OCI-LY3 (cell line): ENCODE measurements at regions not wholly inside any gene's neighbourhood (a gene's known extent, or its start where the extent isn't known, plus 50 kb on each side); places are given as distances from the start of the nearest gene placed in this dataset.

ENCODE experiments used
- H2AFZ ChIP-seq: fragments of 200-600, 300-600 bp; shearing (Covaris generic); 2 replicates; pipeline ENCODE4 v1.6.0; 2014; ENCODE audit warnings: antibody characterized with exemption, low read depth, low read length
- H3K27ac ChIP-seq: fragments of 200-600, 300-600 bp; sonication (generic); 2 replicates; pipeline ENCODE4 v1.5.1; 2014; ENCODE audit warnings: mild to moderate bottlenecking, low read length, moderate library complexity, mixed read lengths
- H3K27me3 ChIP-seq: fragments of 200-600, 300-600 bp; sonication (generic); 2 replicates; pipeline ENCODE4 v1.6.1; 2014; ENCODE audit warnings: low read depth, low read length, mixed read lengths
- H3K36me3 ChIP-seq: fragments of 200-600, 300-600 bp; sonication (generic); replicated peaks from 2 replicates; pipeline ENCODE3; 2014; ENCODE audit warnings: low read depth, low read length, mixed read lengths
- H3K4me1 ChIP-seq: fragments of 300-600, 200-600 bp; sonication (generic); 2 replicates; pipeline ENCODE4 v1.6.1; 2014; ENCODE audit warnings: low read length, mixed read lengths
- H3K4me2 ChIP-seq: fragments of 200-600, 300-600 bp; sonication (generic); 2 replicates; pipeline ENCODE4 v1.6.1; 2014; ENCODE audit warnings: low read length, mixed read lengths
- H3K4me3 ChIP-seq: fragments of 300-600, 200-600 bp; sonication (generic); 2 replicates; pipeline ENCODE4 v1.5.1; 2014; ENCODE audit warnings: antibody characterized with exemption, mild to moderate bottlenecking, low read length, moderate library complexity
- H3K79me2 ChIP-seq: fragments of 300-600, 200-600 bp; shearing (Covaris generic); 2 replicates; pipeline ENCODE4 v1.6.1; 2014; ENCODE audit warnings: mild to moderate bottlenecking, low read length, mixed read lengths
- H3K9ac ChIP-seq: fragments of 300-600, 200-600 bp; shearing (Covaris generic); 2 replicates; pipeline ENCODE4 v1.6.0; 2014; ENCODE audit warnings: mild to moderate bottlenecking, low read length, moderate library complexity
- H3K9me3 ChIP-seq: fragments of 200-600, 300-600 bp; shearing (Covaris generic); 2 replicates; pipeline ENCODE4 v1.6.1; 2014; ENCODE audit warnings: low read length, mixed read lengths; ENCODE audit not compliant: insufficient read depth
- H4K20me1 ChIP-seq: fragments of 200-600, 300-600 bp; sonication (generic); 2 replicates; pipeline ENCODE4 v1.6.1; 2016; ENCODE audit warnings: low read length, mixed read lengths; ENCODE audit not compliant: insufficient read depth
- EZH2phosphoT487 ChIP-seq: fragments of 200-600 bp; shearing (Covaris generic); IDR thresholded peaks from 2 replicates; pipeline ENCODE4 v1.6.1; 2018; ENCODE audit warnings: antibody characterized with exemption, mixed run types, low read depth
- TF ChIP-seq, protein P1 (sequence below): fragments of 200-600, 300-600 bp; sonication (generic); IDR thresholded peaks from 2 replicates; pipeline ENCODE4 v1.5.1; 2014; ENCODE audit warnings: antibody characterized with exemption, low read length, low read depth

DNA sequence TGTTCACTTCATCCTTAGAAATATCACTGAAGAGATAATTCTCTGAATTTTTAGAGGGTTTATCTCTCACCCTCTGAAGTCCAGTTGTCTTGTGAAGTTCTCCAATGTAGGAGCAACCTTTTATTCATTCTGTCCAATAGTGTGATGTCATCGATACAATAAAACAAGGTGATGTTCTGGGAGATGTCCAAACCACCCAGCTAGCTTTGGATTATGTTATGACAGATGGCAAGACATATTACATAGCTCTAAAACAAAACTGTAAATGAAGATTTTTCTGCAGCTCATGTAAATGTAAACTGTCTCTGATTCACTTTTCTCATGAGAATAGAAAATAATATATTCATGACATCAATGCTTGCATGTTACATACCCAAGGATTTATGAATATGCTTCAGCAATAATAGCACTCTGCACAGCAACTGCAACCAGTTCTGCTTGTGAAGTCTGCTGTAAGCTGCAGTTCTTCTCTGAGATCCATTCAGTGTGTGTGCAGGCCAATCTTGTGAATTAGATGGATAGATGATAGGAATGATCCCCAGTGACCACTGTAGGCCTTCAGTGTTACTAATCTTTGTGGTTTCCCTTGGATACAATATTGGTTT lies 172.6 kb upstream of the CDH12 start:
- Histone ChIP-seq H2AFZ (no peak overlapping the region), H4K20me1 (no peaks in the 10 kb centered on the region), H3K4me2 (no peak overlapping the region), H3K4me1 (no peaks in the 10 kb centered on the region), H3K4me3 (no peak overlapping the region), H3K36me3 (no peaks in the 10 kb centered on the region), H3K27me3 (no peaks in the 10 kb centered on the region), H3K9ac (no peak overlapping the region), H3K79me2 (no peaks in the 10 kb centered on the region), H3K27ac (no peak overlapping the region), H3K9me3 (no peaks in the 10 kb centered on the region)
- TF ChIP-seq, protein P1, sequence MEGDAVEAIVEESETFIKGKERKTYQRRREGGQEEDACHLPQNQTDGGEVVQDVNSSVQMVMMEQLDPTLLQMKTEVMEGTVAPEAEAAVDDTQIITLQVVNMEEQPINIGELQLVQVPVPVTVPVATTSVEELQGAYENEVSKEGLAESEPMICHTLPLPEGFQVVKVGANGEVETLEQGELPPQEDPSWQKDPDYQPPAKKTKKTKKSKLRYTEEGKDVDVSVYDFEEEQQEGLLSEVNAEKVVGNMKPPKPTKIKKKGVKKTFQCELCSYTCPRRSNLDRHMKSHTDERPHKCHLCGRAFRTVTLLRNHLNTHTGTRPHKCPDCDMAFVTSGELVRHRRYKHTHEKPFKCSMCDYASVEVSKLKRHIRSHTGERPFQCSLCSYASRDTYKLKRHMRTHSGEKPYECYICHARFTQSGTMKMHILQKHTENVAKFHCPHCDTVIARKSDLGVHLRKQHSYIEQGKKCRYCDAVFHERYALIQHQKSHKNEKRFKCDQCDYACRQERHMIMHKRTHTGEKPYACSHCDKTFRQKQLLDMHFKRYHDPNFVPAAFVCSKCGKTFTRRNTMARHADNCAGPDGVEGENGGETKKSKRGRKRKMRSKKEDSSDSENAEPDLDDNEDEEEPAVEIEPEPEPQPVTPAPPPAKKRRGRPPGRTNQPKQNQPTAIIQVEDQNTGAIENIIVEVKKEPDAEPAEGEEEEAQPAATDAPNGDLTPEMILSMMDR, result no peak
- TF ChIP-seq EZH2phosphoT487, result no peak

DNA sequence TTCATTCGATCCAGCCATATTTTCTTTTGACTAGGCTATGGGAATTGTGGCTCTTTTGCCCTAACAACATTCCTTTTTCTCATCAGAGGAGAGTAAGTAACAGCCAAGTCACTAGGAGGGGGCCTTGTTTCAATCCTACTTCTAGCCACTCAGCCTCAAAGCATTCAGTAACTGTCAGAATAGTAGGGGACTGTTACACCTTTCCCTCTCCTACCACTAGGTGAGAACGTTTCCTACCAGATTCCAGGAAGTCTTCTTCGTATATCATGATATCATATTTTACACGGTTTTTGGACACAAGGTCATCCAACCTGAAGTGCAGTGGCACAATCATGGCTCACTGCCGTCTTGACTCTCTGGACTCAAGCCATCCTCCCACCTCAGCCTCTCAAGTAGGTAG lies 171.3 kb upstream of the CDH12 start:
- no peaks in the 10 kb centered on the region for H3K36me3 ChIP-seq
- H3K9ac ChIP-seq, result no peak overlapping the region
- H3K9me3 ChIP-seq, result no peaks in the 10 kb centered on the region
- no peaks in the 10 kb centered on the region for H4K20me1 ChIP-seq
- H3K27ac ChIP-seq, result no peak overlapping the region
- no peak for TF ChIP-seq EZH2phosphoT487
- TF ChIP-seq, protein P1, result no peak
- no peak overlapping the region for H2AFZ ChIP-seq
- H3K27me3 ChIP-seq, result no peaks in the 10 kb centered on the region
- no peak overlapping the region for H3K4me3 ChIP-seq
- no peaks in the 10 kb centered on the region for H3K79me2 ChIP-seq
- no peaks in the 10 kb centered on the region for H3K4me1 ChIP-seq
- no peak overlapping the region for H3K4me2 ChIP-seq

DNA sequence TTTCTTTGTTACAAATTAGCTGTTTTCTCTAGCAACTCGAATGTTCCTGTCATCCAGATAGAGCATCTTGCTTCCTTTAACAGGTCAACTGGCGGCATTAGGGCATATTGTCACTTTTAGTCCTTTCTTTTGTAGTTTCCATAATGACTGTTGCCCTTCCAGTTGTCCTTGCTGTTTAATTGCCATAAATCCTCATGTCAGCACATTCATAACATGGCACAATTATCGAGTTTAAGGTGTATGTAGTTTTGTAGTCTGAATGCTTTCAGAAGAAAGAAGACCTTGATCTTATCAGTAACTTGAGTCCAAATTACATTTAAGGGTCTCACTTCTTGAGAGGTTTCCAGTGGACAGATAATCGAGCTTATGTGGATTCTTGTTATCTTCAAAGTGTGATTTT lies 161.7 kb upstream of the CDH12 start:
- no peak overlapping the region for H3K27ac ChIP-seq
- no peaks in the 10 kb centered on the region for H3K79me2 ChIP-seq
- H3K4me2 ChIP-seq, result no peak overlapping the region
- no peaks in the 10 kb centered on the region for H3K27me3 ChIP-seq
- peak overlapping the region; percentile 21; the same call in 1 of the 2 replicates for H2AFZ ChIP-seq
- TF ChIP-seq EZH2phosphoT487, result no peak
- TF ChIP-seq, protein P1, result no peak
- H3K9me3 ChIP-seq, result no peaks in the 10 kb centered on the region
- no peaks in the 10 kb centered on the region for H4K20me1 ChIP-seq
- no peaks in the 10 kb centered on the region for H3K36me3 ChIP-seq
- no peaks in the 10 kb centered on the region; the same call in 1 of the 2 replicates for H3K4me1 ChIP-seq
- H3K4me3 ChIP-seq, result no peak overlapping the region
- no peak overlapping the region for H3K9ac ChIP-seq

DNA sequence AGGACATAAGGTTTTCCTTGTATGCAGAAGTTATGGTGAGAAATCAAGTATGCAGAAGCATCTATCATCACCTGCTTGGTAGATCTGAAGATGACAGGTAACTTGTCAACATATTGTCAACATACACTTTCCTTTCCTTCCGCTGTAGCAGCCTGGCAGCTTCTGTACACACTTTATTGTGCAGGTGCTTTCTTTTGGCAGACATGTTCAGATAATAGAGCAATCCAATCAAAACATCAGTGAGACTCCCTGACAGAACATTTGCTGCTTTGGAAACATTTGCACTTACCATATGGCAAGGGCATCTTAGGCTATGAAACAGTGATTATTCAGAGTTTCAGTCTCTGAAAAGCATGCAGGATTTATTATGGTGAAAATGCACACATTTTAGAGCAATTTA lies 161.1 kb upstream of the CDH12 start:
- Histone ChIP-seq H3K9ac (no peak overlapping the region), H2AFZ (peak overlapping the region; percentile 78; the same call in 1 of the 2 replicates), H4K20me1 (no peaks in the 10 kb centered on the region), H3K27ac (no peak overlapping the region), H3K27me3 (no peaks in the 10 kb centered on the region), H3K4me1 (no peaks in the 10 kb centered on the region; the same call in 1 of the 2 replicates), H3K79me2 (no peaks in the 10 kb centered on the region), H3K4me3 (no peak overlapping the region), H3K4me2 (peak overlapping the region; percentile 75; the same call in 1 of the 2 replicates), H3K36me3 (no peaks in the 10 kb centered on the region), H3K9me3 (no peaks in the 10 kb centered on the region)
- no peak for TF ChIP-seq EZH2phosphoT487
- TF ChIP-seq, protein P1, result no peak
